ENCODE measurements at regions not wholly inside any gene's neighbourhood (a gene's known extent, or its start where the extent isn't known, plus 50 kb on each side); places are given as distances from the start of the nearest gene placed in this dataset.

DNA sequence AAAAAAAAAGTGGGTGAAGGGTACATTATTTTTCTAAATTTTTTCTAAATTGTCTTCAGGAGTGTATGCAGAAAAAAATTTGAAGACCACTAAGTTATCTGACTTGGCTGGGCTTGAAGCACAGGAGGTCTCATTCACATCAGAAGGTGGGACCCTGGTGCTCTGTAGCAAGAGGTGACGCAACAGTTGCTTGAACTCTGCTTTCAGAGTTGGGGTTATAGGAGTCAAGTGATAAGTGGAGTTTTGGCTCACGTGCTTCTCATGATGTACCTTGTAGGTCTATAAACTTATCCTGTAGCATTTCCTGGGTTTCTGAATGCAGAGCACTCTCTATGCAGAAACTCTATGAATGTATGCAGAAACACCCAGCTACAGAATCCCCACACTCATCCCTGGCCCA lies 58.5 kb upstream of the FOXC1 start:
- TF ChIP-seq POLR2A (IDR thresholded peaks at IDR 0.05; ENCODE audit: low read depth, low read length), result no peak
- no peak for TF ChIP-seq POLR2AphosphoS5 (IDR thresholded peaks at IDR 0.05; ENCODE audit: low read depth, low read length)
- no peak for TF ChIP-seq TAF1 (IDR thresholded peaks at IDR 0.05; ENCODE audit: borderline replicate concordance, low read depth, low read length)
